Heart left ventricle (tissue), 13 donors: ENCODE measurements at regions not wholly inside any gene's neighbourhood (a gene's known extent, or its start where the extent isn't known, plus 50 kb on each side); places are given as distances from the start of the nearest gene placed in this dataset.

Experiments
- CTCF ChIP-seq, 12 donors: fragments of 200-600 bp; sonication (generic) in 4 of 12; IDR thresholded peaks; one replicate each; pipeline versions ENCODE4 v1.5.0 to v1.8.0; 2018 to 2022; ENCODE audit warnings: antibody characterized with exemption in 12 of 12, mild to moderate bottlenecking in 5 of 12
- POLR2A ChIP-seq, 2 donors: fragments of 450-650 bp; IDR thresholded peaks; one replicate each; pipeline ENCODE4 v1.6.1; 2017; ENCODE audit warnings: antibody characterized with exemption in 2 of 2, mild to moderate bottlenecking in 2 of 2, moderate library complexity in 2 of 2
- donor health status: ischemic (EF 13 %, LVEDD 7.1; RV severe dilation, severe dysfunction).
- donor health status: DM: no; HTN: yes; CAD: no.
- donor health status: DM: no; HTN: no; CAD: no.
- donor health status: ischemic (EF 25% LVEDD 6.9; RV normal size, moderate dysfunction).
- donor health status: ischemic (EF 25% LVEDD 5.7; RV mildly dilated, moderate dysfunction).
- donor health status: ischemic (EF 35%, LVEDD 5.7; RV mildly dilated, moderate dysfunction).
- donor health status: nonischemic (EF 11% LVEDD 7.7; RV severe dilation, severe dysfunction).
- donor health status: DM: yes; HTN: yes; CAD: no.
- donor health status: PGD.
- donor health status: ischemic (EF 29% LVEDD 5.4; RV normal size, mild dysfunction).
- donor health status: nonischemic (EF 23%, LVEDD 6.1; RV moderate dilation, normal function).

GRCh38 chr3:171935261-171936123 is 92.3 kb downstream of the TMEM212 start:
- TF ChIP-seq CTCF (IDR thresholded peaks at IDR 0.05) (no peak), POLR2A (IDR thresholded peaks at IDR 0.05) (no peak)
